GM21360 (cell line): ENCODE measurements at regions not wholly inside any gene's neighbourhood (a gene's known extent, or its start where the extent isn't known, plus 50 kb on each side); places are given as distances from the start of the nearest gene placed in this dataset.
A peak's percentile ranks its signal among the peaks of the same experiment; 100 is the strongest.

Source experiments
- ATAC-seq: cut with Tn5 transposase; IDR thresholded peaks from one replicate; pipeline ENCODE4 v1.9.1; 2021; ENCODE audit warnings: mild to moderate bottlenecking, moderate library complexity; ENCODE audit not compliant: unreplicated experiment

DNA sequence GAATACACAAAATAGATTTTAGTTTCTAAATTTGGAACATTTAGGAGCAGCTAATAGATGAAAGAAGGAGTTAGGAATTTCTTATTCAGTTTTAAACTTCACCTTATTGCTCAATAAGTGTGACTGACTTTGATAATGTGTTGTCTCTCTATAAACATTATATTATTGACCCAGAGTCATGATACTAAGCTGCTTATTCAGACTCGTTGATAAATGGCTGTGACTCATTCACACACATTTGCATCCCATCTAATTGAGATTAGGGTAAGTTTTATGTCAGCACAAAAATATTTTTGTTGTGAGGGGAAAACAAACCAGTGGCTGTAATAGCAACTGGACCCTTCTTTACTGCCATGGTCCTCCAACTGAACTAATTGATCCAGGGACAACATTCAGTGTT is 137.6 kb downstream of the GOLIM4 start:
- ATAC-seq: no peak

DNA sequence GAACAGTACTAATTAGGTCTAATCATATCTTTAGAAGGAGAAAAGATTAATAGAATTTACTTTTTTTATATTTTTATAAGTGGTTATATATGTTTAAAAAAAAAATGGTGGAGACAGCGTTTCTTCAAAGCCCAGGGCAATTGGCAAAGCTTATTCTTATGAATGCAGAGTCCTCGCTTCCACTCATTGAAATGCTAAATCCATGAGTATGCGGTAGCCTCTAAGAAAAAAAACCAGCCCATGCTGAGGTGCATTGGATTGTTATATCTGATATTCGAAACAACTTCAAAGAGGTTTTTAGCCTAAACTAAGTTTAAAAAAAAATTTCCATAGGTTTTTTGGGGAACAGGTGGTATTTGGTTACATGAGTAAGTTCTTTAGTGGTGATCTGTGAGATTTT is 142.8 kb downstream of the GOLIM4 start:
- ATAC-seq: no peak

DNA sequence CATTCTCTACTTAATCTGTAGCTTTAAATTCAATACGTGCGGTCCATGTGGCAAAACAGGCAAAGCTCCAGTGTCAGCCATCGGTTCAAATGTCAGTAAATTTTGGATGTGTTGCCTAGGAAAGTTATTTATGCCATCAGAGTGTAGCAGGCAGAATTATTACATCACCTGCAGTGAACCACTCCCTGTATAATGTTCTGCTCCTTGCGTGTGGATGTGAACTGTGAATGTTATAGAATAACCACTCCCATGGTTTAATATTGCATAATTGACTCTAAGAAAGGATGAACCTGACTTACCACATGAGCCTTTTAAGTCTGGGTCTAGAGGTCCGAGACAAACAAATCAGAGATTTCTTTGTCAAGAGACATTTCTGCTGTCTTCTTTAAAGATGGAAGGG is 145.5 kb downstream of the GOLIM4 start:
- no peak for ATAC-seq

DNA sequence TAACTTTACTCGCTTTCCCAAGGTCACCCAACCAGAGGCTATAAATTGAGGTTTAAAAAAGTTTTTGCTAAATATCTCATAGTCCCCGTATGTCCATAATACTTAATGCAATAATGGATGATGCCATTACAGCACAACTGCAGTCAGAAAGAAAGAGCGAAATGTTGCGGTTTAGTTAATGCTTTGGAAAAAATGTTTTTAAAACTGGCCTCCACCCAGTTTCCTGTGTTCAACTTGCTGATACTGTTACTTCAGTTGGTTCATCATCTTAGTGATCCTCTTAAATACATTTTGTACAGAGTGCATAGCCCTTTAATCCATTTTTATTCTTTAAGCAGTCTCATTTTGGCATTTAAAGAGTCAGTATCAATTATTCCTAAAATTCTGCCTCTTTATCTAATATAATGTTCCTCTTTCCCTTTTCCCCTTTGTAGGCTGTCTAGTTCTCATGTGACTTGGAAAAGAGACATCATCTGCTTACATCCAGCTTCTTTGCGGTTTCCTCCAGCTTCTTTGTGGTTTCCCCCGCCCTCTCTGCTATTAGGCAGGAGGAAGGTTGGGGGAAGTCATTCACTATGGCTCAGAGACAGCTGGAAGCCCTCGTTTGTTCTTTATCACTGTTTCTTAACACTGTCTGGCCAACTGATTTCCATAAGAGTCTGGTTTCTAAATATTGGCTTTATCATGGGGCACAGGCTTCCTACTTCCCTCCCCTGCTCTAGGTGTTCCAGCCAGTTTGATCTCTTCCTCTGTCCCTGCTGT is 154.3 kb downstream of the GOLIM4 start:
- ATAC-seq: no peak

DNA sequence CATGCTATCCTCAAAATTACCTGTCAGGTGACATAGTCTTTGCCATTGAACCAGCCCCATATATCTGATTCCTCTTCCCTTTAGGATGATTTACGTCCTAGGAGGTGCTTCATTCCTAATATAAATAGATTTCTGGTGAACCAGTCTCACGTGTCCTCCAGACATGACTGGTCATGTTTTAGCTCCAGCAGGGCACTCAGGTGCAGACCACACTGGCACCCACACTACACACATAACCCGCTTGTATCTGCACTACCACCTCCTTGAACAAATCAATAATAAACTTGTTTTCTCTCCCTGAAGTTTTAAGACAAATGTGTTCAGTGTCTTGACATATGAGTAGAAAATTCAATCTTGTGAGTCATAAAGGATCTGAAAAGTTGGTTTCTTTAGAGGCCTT is 155.5 kb downstream of the GOLIM4 start:
- ATAC-seq: no peak

DNA sequence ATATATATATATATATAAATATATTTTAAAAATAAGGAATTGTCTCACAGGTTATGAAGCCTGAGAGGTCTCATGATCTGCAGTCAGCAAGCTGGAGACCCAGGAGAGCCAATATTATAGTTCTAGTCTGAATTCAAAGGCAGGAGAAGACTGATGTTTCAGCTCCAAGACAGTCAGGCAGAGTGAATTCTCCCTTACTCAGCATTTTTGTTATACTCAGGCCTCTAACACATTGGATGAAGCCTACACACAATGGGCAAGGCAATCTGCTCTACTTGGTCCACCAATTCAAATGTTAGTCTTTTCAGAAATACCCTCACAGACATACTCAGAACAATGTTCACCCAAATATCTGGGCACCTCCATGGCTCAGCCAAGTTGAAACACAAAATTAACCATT is 157.2 kb downstream of the GOLIM4 start:
- ATAC-seq: no peak

DNA sequence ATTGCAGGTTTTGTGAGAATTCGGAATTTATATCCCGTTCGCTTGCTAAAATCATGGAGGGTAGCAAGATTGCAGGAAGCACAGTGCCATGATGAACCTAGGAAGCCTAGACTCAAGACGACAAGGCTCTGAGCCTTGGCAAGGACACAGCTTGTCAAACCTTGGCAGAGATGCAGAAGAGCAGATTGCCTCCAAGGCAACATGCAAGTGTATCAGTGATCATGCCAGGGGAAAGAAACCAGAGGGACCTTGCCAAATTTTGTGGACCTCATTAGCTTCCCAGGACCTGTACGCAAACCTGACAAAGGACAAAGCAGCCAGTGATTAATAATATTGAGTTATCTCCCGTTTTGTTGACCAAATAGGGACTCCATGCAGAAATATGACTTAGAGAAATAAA is 159.7 kb downstream of the GOLIM4 start:
- ATAC-seq: no peak

DNA sequence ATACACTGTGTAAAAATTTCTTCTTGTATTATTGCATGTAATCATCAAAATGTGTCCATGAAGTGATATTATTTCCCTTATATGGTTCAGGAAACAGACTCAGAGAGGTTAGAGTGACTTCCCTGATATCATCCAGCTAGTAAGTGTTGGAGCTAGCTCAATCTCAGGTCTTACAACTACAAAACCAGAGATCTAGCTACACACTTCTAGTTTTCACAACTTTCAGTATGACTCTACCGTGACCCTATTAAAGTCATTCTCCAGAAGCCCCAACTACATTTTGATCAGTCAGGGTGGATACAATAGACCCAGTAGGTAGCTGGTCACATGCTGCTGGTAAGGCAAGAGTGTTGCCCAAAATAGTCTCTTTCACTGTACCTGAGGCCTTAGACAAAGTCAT is 165.3 kb downstream of the GOLIM4 start:
- ATAC-seq: peak; percentile 66

DNA sequence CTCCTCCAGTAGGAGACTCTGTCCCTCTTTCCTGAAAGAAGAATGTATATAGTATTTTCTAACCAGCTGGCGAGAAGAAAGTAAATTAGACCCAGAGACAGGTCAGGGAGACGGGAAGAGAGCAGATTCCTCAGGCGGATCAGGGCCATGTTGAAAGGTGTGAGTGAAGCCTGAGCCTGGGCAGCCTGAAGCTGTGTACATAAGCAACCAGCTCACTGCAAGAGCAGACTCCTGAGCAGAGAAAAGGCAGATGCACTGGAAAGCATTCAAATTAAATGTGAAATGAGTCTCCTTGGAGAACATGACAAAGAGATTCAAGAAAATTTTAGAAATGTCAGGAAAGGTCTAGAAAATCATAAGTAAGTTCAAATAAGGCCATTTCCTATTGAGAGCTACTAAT is 165.8 kb downstream of the GOLIM4 start:
- no peak for ATAC-seq

DNA sequence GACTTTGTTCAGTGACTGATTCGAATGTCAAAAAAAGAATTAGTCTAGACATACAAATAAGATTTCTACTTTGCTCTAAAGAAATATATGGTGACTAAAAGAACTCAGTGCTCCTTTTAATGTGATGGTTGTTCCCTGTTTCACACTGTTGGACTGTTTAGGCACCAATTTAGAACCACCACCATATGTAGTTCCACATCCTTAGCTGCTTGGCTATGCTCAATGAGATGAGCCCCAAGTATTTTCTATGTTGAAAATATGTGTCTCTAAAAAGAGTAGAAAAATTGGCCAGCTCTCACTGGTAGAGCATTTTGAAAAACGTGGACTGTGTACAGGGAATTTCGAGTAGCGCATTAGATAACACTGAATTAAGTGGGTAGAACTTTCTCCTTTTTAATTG is 167.3 kb downstream of the GOLIM4 start:
- no peak for ATAC-seq

DNA sequence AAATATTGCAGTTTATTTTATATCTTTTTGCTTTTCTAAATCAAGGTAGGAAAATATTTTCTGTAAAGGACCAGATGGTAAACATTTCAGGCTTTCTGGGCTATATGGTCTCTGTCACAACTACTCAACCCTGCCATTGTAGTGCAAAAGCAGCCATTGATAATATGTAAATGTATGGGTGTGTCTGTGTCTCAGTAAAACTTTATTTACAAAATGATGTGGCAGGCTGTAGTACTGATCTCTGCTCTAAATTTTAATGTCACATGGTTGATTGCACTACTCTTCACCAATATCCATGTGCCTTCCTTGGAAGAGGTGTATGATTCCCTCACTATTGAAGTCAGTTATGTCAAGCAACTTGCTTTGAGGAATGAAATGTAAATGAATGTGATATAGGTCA is 175.0 kb downstream of the GOLIM4 start:
- ATAC-seq: no peak

DNA sequence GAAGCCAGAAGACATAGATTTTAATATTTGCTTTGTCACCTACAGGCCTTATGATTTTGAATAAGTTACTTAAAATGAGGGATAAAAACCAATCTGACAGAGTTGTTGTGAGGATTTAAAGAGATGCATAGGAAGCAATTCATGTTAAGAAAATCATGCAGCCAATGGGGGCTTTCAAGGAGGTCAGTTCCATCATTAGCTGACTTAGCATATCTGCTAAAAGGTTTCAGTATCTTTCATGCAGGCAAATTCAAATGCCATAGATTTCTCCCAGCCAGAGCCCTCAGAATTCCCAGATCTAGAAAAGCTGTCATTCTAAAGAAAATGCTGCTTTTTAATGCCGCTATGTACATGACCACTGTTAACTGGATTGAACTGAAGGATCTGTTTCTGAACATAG is 176.1 kb downstream of the GOLIM4 start:
- no peak for ATAC-seq

DNA sequence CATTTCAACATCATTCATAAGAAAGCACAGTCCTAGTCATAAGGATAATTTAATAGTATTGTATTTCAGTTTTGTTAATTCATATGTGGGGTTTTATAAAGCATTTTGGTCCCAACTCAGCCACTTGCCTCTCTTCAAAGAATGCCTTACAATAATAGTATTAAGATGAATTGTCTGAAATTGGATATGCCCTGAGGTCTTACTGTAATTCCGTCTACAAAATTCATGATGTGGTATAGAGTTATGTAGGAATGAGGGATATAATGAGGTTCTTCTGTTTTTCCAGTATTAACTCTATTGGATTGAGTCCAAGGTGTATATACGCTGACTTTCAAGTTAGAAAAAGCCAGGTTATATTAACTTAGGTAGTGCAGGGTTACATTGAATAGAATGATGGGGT is 177.0 kb downstream of the GOLIM4 start:
- no peak for ATAC-seq

DNA sequence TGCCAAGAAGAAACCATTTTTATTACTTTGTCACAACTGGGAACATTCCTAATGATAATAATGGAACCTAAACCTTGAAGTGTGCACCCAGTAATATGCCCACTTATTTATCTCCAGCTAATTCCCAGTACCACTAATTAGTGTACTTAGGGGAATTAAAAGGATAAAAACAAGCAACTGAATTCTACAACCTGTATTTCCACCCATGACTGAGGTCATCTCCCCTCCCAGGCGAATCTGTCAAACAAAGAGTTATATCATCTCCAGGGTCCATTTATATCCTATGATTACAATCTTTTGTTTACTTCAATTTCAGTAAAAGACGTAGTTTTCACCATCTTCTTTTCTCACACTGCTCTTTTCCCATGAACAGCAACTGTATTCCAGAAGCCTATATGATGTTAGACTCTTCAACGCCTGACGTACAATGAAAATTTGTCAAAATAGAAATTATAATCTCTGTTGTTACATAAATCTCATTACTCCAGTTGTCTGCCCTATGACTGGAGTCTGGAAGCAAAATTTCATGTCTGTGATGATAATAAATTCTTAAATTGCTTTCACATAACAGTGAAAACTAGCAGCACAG is 177.6 kb downstream of the GOLIM4 start:
- ATAC-seq: no peak

DNA sequence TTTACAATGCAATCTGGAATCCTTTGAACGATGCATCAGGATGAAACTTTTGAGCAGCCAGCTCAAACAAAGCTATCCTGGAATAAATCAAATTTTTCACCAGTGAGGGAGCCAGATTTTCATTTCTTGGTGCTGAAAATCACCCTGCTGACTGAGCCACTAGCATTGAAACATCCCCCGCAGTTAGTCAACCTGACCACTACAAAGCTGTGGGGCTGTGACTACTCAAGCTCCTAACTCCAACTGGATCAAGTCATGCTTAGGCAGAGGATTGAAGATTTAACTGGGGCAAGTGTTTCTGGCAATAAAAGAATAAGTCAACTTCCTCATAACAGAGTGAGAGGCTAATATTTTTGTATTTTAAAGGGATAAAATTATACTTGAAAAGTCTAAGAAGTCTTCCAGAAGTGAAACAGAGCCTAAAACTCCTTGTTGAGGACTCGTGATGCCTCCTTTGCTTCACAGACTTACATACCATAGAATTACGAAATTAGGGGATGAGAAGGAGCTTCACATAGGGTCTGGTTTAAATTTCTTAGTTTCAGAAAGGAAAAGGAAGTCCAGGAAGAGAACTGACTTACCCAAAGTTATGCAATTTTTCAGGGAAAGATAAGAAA is 177.8 kb downstream of the SERPINI1 start:
- ATAC-seq: no peak

DNA sequence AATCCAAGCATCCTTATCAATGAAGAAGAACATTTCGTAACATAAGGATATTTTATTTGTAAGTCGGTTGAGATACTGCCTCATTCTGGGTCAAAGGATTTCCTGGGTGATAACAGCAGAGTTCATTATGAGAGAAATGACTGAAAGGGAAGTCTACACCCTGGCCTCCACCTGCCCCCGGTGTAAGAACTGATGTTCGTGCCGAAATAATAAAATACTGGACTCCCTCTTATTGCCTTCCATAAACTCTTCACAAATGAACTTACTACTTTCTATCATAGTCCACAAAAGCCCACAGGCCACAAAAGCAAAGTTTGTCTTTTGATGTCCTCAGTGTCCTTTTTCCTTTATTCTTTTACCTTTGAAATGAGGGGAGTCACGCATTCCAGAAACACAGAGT is 174.4 kb downstream of the SERPINI1 start:
- no peak for ATAC-seq

DNA sequence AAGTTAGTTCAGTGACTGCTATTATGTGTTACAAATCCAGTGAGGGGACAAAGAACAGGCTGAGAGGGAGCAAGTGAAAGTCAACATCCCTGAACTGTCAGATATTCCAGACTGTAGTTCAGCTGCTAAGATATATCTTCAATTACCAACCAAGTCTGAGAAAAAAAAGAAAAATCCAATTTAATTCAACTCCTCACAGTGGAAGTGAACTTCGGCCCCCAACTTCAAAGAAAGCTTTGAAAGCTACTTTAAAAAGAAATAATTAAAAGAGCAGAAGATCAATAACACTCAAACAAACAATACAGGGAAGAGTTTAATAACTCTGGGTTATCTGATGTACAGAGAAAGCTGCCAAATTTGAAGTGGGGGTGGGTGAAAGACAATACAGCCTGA is 174.0 kb downstream of the SERPINI1 start:
- ATAC-seq: no peak

DNA sequence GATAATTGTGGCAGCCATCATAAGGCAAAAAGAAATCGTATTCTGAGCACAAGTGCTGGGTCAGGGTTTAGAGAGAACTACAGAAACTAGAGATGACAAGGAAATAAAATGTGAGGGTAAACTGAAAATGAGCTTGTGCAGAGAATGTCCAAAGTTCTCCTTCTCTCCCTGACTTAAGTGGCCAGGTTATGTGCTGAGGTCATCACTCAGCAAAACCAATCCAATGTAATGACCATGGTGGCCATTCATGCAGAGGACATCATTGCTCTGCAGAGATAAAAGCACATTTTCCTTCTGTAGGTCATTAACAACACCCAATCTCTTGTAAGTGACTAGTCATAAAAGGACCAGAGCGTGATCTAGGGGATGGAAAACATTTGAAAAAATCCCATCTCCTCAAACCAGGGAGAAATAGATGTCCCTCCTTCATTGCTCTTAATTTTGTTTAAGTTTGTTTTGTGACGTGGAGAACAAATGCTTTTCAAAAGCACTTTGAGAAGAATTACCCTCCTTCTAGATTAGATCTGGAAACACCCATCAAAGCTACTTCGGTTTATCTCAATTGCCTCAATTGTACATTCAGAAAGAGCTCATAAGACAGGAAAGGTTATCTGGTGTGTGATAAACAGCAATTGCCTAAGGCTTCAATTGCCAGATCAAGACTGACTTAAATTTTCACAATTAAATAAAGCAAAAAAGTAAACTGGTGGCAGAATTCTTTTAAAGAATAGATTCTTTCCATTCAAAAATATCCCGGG is 173.4 kb downstream of the SERPINI1 start:
- no peak for ATAC-seq

DNA sequence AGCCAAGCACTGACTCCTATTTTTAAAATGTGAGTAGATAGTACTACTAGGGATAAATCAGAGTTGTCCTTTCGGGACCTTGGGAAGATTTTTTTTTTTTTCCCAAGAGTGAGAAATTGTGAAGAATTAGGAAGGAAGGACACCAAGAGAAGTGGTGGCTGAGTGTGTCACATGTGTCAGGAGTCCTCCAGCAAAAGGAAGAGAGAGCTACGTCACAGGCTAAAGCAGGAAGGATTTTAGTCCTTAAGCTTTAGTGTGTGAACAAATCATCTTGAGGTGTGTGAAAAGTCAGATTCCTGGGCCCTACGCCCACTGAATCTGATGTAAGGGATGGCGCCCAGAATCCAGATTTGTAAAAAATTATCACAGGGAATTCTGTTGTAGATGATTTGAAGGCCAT is 172.7 kb downstream of the SERPINI1 start:
- no peak for ATAC-seq

DNA sequence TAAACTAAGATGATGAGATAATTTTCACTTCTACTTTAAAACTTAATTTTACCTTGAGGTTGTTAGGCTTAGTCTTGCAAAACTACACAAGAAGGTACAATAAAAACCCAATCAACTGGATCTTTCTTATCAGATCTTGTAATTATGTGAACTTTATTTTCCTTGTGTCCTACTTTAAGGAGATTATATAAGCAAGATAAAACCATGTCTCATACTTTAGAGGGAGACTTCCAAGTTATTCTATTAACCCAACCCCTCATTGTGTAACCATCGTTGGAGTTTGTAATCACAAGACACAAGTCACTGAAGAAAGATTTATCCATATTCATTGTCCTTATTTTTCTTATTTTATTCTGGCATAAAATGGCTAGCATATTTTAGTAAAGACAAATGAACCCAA is 165.6 kb downstream of the SERPINI1 start:
- no peak for ATAC-seq

DNA sequence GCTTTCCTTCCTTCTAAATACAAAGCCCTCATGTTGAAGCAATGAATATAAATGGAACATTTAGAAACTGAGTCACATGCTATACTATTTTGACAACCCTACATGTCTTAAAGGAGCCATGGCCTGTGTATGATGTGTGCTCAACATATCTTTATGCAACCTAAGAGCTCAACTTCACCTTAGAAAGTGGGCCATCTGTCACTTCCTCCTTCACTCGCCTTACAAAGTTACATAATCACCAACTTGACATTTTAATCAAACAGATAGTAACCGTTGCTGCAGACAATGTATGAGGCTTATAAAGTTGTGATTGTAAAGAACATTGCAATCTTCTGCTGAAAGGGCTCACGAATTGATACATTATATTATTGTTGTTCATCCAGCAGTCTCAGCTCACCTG is 163.6 kb downstream of the SERPINI1 start:
- ATAC-seq: no peak

DNA sequence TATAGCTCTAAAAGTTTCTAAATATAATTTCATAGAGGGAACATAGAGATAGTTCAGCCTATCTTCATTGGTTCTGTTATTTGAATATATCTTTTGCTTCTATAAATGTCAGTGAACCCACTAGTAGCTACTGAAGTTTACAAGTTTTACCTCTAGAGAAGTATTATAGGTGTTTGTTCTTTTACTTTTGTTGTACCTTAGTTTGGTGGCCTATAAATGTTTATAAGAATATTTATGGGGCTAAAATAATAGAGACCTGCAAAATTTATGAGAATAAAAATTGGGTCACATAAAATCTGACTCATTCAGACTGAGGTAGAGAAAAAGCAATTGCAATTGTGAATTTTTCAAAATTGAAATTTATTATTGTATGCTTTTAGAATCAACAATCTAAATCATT is 162.6 kb downstream of the SERPINI1 start:
- no peak for ATAC-seq
